ENCODE measurements at regions not wholly inside any gene's neighbourhood (a gene's known extent, or its start where the extent isn't known, plus 50 kb on each side); places are given as distances from the start of the nearest gene placed in this dataset.

DNA sequence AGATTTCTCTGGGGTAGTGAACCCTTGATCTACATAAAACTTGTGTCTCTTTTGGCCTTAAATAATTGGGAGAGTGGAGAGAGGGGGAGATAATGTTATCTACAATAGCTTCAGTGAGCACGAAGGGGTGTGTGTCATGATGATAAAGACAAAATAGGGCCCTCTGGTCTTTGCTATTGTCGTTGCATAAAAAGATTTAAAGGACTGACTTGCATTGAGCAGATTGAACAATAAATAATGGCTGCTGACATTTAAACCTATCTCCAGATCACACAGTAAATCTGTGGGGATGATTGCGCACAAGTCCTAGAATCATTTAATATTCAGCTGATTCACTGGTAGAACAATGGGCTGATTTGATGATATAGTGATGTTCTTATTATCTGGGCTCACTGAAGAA, 71.3 kb upstream of the GAP43 start:
- Histone ChIP-seq H3K36me3 (no peaks in the 10 kb centered on the region), H3K27me3 (no peaks in the 10 kb centered on the region), H3K9me3 (no peaks in the 10 kb centered on the region), H3K4me1 (no peaks in the 10 kb centered on the region), H3K4me3 (no peak overlapping the region), H3K27ac (no peak overlapping the region)
- WGBS, 5 donors = 59 to 78% (median 67%) methylated on average over 3 of the region's 3 CpGs
- TF ChIP-seq POLR2A (IDR thresholded peaks at IDR 0.05) = no peak
- TF ChIP-seq, protein P1, sequence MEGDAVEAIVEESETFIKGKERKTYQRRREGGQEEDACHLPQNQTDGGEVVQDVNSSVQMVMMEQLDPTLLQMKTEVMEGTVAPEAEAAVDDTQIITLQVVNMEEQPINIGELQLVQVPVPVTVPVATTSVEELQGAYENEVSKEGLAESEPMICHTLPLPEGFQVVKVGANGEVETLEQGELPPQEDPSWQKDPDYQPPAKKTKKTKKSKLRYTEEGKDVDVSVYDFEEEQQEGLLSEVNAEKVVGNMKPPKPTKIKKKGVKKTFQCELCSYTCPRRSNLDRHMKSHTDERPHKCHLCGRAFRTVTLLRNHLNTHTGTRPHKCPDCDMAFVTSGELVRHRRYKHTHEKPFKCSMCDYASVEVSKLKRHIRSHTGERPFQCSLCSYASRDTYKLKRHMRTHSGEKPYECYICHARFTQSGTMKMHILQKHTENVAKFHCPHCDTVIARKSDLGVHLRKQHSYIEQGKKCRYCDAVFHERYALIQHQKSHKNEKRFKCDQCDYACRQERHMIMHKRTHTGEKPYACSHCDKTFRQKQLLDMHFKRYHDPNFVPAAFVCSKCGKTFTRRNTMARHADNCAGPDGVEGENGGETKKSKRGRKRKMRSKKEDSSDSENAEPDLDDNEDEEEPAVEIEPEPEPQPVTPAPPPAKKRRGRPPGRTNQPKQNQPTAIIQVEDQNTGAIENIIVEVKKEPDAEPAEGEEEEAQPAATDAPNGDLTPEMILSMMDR (IDR thresholded peaks at IDR 0.05) = no peak
- intact Hi-C loops (cut with DNase I; ENCODE audit: low total_unique reads) = no loop called here
- DNase-seq = no peak

DNA sequence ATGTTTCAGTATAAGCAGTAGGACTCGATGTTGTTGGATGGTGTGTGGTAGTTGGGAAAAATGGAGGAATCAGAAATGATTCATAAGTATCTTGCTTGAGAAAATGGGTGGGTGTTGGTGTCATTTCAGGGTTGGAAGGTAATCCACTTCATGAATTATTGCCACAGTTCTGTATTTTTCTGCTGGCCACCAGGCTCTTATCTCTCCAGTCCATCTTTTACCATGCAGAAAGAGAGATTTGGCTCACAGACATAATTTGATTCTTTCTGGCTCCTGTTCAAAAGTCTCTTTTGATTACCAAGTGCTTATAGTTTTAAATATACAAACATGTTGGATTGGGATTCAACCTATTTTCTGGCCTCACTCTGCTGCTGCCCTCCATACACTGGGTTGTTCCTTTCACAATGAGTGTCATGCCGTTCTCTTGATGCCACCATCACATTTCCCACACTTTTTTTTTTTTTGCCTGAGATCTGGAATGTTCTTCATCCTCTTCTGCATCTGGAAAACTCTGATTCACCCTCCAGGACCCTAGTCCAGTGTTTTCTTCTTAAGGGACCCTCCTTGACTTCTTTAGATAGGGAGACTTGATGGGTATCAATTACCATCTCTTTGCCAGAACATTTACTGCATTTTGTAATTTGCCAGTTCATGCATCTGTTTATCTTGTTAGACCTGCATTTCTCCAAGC, 69.4 kb upstream of the GAP43 start:
- intact Hi-C loops (cut with DNase I; ENCODE audit: low total_unique reads) = no loop called here
- Histone ChIP-seq H3K27ac (no peak overlapping the region), H3K4me1 (no peaks in the 10 kb centered on the region), H3K9me3 (no peaks in the 10 kb centered on the region), H3K27me3 (no peaks in the 10 kb centered on the region), H3K36me3 (no peaks in the 10 kb centered on the region), H3K4me3 (no peak overlapping the region)
- TF ChIP-seq, protein P1 (IDR thresholded peaks at IDR 0.05) = no peak
- TF ChIP-seq POLR2A (IDR thresholded peaks at IDR 0.05) (no peak), EP300 (IDR thresholded peaks at IDR 0.05) (no peak), POLR2AphosphoS5 (IDR thresholded peaks at IDR 0.05) (no peak)
- 53 to 77% (median 69%) methylated on average over 2 of the region's 2 CpGs for WGBS, 5 donors
- DNase-seq = no peak

DNA sequence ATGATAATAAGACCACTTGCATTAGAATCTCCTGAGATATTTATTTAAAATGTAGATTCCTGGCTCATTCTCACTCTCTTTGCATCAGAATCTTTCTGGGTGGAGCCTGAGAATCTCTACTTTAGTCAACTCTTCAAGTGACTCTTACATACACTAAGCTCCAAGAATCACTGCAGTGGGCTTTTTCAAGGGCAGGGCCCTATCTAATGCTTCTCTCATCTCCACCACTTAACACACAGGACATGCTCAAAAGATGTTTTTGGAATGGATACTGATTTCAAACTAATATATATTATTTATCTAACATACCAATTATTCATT, 68.9 kb upstream of the GAP43 start:
- Histone ChIP-seq H3K9me3 (no peaks in the 10 kb centered on the region), H3K4me1 (no peaks in the 10 kb centered on the region), H3K4me3 (no peak overlapping the region), H3K27me3 (no peaks in the 10 kb centered on the region), H3K36me3 (no peaks in the 10 kb centered on the region), H3K27ac (no peak overlapping the region)
- intact Hi-C loops (cut with DNase I; ENCODE audit: low total_unique reads) = no loop called here
- no peak for DNase-seq
- TF ChIP-seq, protein P1 (IDR thresholded peaks at IDR 0.05) = no peak
- TF ChIP-seq POLR2A (IDR thresholded peaks at IDR 0.05) = no peak
- no peak for TF ChIP-seq EP300 (IDR thresholded peaks at IDR 0.05)
- TF ChIP-seq POLR2AphosphoS5 (IDR thresholded peaks at IDR 0.05) = no peak

DNA sequence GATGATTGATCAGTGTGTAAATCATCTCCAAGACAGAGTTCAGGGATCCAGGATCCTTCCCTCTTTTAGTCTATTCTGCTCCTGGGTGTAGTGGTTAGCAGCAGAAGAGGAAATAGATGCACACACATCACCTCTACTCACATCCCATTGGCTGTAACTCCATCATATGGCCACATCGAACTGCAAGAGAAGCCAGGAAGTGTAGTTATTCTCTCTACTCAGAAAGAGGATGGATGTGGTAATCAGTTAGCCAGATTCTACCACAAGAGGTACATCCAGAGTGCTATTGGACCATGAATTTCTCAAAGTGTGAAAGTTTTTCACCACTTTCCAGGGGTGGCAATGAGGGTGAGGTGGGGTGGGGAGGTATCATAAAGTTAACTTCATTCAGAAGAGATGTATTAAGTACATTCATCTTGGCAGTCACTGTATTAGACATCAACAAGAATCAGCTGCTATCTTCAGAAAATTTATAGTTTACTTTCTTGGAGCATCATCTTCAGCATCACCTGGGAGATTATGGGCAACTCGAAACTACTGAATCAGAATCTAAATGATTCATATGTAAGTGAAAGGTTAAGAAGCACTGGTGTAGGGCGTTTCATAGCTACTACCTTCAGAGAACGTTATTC, 60.6 kb upstream of the GAP43 start:
- H3K36me3 ChIP-seq = no peaks in the 10 kb centered on the region
- WGBS, 5 donors = 65 to 82% (median 73%) methylated on average over 4 of the region's 4 CpGs
- no peak for TF ChIP-seq POLR2AphosphoS5 (IDR thresholded peaks at IDR 0.05)
- TF ChIP-seq POLR2A (IDR thresholded peaks at IDR 0.05) = no peak
- TF ChIP-seq EP300 (IDR thresholded peaks at IDR 0.05) = no peak
- TF ChIP-seq, protein P1 (IDR thresholded peaks at IDR 0.05) = no peak
- no peaks in the 10 kb centered on the region for H3K27me3 ChIP-seq
- no peak for DNase-seq
- H3K4me3 ChIP-seq = no peak overlapping the region
- H3K4me1 ChIP-seq = no peaks in the 10 kb centered on the region
- no peaks in the 10 kb centered on the region for H3K9me3 ChIP-seq
- intact Hi-C loops (cut with DNase I; ENCODE audit: low total_unique reads) = no loop called here
- H3K27ac ChIP-seq = no peak overlapping the region

All from stomach (tissue), 8 donors.